ENCODE measurements at regions not wholly inside any gene's neighbourhood (a gene's known extent, or its start where the extent isn't known, plus 50 kb on each side); places are given as distances from the start of the nearest gene placed in this dataset.

DNA sequence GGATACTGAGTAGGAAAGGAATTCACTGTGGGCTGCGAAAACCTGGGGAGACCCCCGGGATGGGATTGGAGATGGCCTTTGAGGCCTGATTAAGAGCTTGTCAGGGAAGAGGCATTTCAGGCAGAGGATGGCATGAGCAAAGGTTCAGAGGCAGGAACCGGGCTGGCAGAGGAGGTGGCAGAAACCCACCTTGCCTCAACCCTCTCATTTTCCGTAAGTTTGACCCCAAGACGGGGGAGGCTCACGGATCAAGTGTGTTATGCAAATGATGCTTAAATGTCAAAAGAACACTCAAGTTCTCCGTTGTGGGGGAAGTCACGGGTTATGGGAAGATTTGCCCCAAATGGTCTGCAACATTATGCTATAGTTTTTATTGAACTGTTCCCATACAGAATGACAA is 88.3 kb downstream of the MYCN start:
- TF ChIP-seq, protein P1, sequence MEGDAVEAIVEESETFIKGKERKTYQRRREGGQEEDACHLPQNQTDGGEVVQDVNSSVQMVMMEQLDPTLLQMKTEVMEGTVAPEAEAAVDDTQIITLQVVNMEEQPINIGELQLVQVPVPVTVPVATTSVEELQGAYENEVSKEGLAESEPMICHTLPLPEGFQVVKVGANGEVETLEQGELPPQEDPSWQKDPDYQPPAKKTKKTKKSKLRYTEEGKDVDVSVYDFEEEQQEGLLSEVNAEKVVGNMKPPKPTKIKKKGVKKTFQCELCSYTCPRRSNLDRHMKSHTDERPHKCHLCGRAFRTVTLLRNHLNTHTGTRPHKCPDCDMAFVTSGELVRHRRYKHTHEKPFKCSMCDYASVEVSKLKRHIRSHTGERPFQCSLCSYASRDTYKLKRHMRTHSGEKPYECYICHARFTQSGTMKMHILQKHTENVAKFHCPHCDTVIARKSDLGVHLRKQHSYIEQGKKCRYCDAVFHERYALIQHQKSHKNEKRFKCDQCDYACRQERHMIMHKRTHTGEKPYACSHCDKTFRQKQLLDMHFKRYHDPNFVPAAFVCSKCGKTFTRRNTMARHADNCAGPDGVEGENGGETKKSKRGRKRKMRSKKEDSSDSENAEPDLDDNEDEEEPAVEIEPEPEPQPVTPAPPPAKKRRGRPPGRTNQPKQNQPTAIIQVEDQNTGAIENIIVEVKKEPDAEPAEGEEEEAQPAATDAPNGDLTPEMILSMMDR (IDR thresholded peaks at IDR 0.05): no peak
- no peak for TF ChIP-seq POLR2AphosphoS5 (IDR thresholded peaks at IDR 0.05; ENCODE audit: insufficient read depth in 1 of 2, low read depth in 1 of 2)
